Spleen (tissue), 7 donors: ENCODE measurements at regions not wholly inside any gene's neighbourhood (a gene's known extent, or its start where the extent isn't known, plus 50 kb on each side); places are given as distances from the start of the nearest gene placed in this dataset.

Source experiments
- POLR2A ChIP-seq, 3 donors: fragments of 450-650 bp; IDR thresholded peaks; one replicate each; pipeline ENCODE4 v1.5.1; 2017; ENCODE audit warnings: antibody characterized with exemption in 3 of 3, mild to moderate bottlenecking in 1 of 3
- POLR2AphosphoS5 ChIP-seq, 3 donors: sonication (generic); formaldehyde crosslinking; IDR thresholded peaks; one replicate each; pipeline ENCODE4 v1.5.1; 2017; ENCODE audit warnings: antibody characterized with exemption in 3 of 3
- TF ChIP-seq, protein P1 (sequence below), 11 experiments: fragments of 200-600 bp in 7 of 11; fragments of 450-650 bp in 4 of 11; sonication (generic) in 4 of 11; IDR thresholded peaks in 8 of 11; conservative IDR thresholded peaks in 3 of 11; 1 replicate in 7 of 11; 2 replicates in 4 of 11; pipeline versions ENCODE4 v1.4.0 to v1.8.0; 2016 to 2021; ENCODE audit warnings: antibody characterized with exemption in 11 of 11, inconsistent platforms in 4 of 11, mild to moderate bottlenecking in 1 of 11
- donor health status: DM: no; HTN: no; CAD: no; lungs with moderate emphysema.
- donor health status: DM: no; HTN: no; CAD: no.
- donor health status: DM: no; HTN: no; CAD: no.

DNA sequence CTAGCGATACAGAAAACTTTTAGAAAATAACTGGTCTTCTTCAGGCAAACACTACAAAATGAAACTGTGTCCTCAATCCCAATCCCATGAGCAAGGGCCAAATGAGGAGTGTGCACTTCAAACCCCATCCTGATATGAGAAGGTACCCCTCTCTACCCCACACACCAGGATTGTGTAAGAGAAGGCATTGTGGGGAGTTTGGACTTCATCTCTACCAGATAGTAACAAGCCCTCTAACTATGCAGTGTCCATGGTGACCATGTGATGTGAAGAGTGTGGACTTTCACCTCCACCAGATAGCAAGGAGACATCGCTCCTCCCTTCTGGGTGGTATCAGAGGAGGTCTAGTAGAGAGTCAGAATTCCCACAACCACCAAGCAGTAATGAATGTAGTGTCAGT lies 769.3 kb downstream of the MECOM start:
- TF ChIP-seq, protein P1, sequence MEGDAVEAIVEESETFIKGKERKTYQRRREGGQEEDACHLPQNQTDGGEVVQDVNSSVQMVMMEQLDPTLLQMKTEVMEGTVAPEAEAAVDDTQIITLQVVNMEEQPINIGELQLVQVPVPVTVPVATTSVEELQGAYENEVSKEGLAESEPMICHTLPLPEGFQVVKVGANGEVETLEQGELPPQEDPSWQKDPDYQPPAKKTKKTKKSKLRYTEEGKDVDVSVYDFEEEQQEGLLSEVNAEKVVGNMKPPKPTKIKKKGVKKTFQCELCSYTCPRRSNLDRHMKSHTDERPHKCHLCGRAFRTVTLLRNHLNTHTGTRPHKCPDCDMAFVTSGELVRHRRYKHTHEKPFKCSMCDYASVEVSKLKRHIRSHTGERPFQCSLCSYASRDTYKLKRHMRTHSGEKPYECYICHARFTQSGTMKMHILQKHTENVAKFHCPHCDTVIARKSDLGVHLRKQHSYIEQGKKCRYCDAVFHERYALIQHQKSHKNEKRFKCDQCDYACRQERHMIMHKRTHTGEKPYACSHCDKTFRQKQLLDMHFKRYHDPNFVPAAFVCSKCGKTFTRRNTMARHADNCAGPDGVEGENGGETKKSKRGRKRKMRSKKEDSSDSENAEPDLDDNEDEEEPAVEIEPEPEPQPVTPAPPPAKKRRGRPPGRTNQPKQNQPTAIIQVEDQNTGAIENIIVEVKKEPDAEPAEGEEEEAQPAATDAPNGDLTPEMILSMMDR (IDR thresholded peaks at IDR 0.05 in 8 of 11, conservative IDR thresholded peaks at IDR 0.05 in 3 of 11), result no peak
- TF ChIP-seq POLR2AphosphoS5 (IDR thresholded peaks at IDR 0.05), result no peak
- no peak for TF ChIP-seq POLR2A (IDR thresholded peaks at IDR 0.05)
